Mesodermal cell (in vitro differentiated cells): ENCODE measurements at regions not wholly inside any gene's neighbourhood (a gene's known extent, or its start where the extent isn't known, plus 50 kb on each side); places are given as distances from the start of the nearest gene placed in this dataset.

Source experiments
- H3K27ac ChIP-seq: 2 replicates; pipeline ENCODE4 v1.7.0; 2013; ENCODE audit warnings: mild to moderate bottlenecking, low read depth, low read length, moderate library complexity; ENCODE audit not compliant: severe bottlenecking
- H3K36me3 ChIP-seq: 2 replicates; pipeline ENCODE4 v1.7.1; 2013; ENCODE audit warnings: mild to moderate bottlenecking, low read length, moderate library complexity; ENCODE audit not compliant: control insufficient read depth, insufficient read depth
- H3K4me1 ChIP-seq: one replicate; pipeline ENCODE4 v1.7.1; 2013; ENCODE audit warnings: mild to moderate bottlenecking, low read length; ENCODE audit not compliant: insufficient read depth, control insufficient read depth, poor library complexity, severe bottlenecking
- H3K4me3 ChIP-seq: 2 replicates; pipeline ENCODE4 v1.7.0; 2013; ENCODE audit warnings: low read length, control low read depth, mild to moderate bottlenecking; ENCODE audit not compliant: insufficient read depth, poor library complexity, severe bottlenecking; ENCODE audit errors: extremely low read depth
- H3K9me3 ChIP-seq: 2 replicates; pipeline ENCODE4 v1.7.1; 2013; ENCODE audit warnings: mild to moderate bottlenecking, low read length, moderate library complexity; ENCODE audit not compliant: control insufficient read depth
- WGBS, 2 experiments: methylation state at CpG; one replicate each; pipeline ENCODE4 v1.1.5; 2013; ENCODE audit warnings: missing lambda C conversion rate in 2 of 2; ENCODE audit not compliant: insufficient coverage in 2 of 2; 5-methylcytosine and 5-hydroxymethylcytosine counted together

- H3K36me3 ChIP-seq: no peaks in the 10 kb centered on the region
- 87 to 93% methylated on average over 3 of the region's 3 CpGs for WGBS, 2 experiments
- H3K9me3 ChIP-seq: peaks cover 4% of the 10 kb centered on the region
- H3K4me3 ChIP-seq: no peak overlapping the region
- H3K27ac ChIP-seq: peak overlapping the region; percentile 48
- peaks cover 43% of the 10 kb centered on the region for H3K4me1 ChIP-seq
Observed at GRCh38 chr5:82332064-82332855, 54.1 kb upstream of the RPS23 start.

GRCh38 chr5:82331557-82331956, 53.4 kb upstream of the RPS23 start:
- H3K4me1 ChIP-seq: peaks cover 42% of the 10 kb centered on the region
- H3K4me3 ChIP-seq: no peak overlapping the region
- H3K36me3 ChIP-seq: no peaks in the 10 kb centered on the region
- 90 to 92% methylated on average over 2 to 4 of the region's 4 CpGs for WGBS, 2 experiments
- no peak overlapping the region for H3K27ac ChIP-seq
- H3K9me3 ChIP-seq: peaks cover 4% of the 10 kb centered on the region

GRCh38 chr5:82330530-82331270, 52.5 kb upstream of the RPS23 start:
- Histone ChIP-seq H3K9me3 (peaks cover 4% of the 10 kb centered on the region), H3K36me3 (no peaks in the 10 kb centered on the region), H3K27ac (no peak overlapping the region), H3K4me1 (peaks cover 33% of the 10 kb centered on the region), H3K4me3 (no peak overlapping the region)
- 100% methylated on average over 1 of the region's 3 CpGs; no CpG with 5 or more reads in 1 of the 2 experiments for WGBS, 2 experiments

GRCh38 chr5:82329393-82329792, 51.2 kb upstream of the RPS23 start:
- no peaks in the 10 kb centered on the region for H3K36me3 ChIP-seq
- H3K9me3 ChIP-seq: peaks cover 4% of the 10 kb centered on the region
- 100% methylated on average over 2 of the region's 6 CpGs for WGBS, 2 experiments
- no peak overlapping the region for H3K27ac ChIP-seq
- H3K4me3 ChIP-seq: no peak overlapping the region
- H3K4me1 ChIP-seq: peaks cover 20% of the 10 kb centered on the region
